HepG2 (cell line): ENCODE measurements at regions not wholly inside any gene's neighbourhood (a gene's known extent, or its start where the extent isn't known, plus 50 kb on each side); places are given as distances from the start of the nearest gene placed in this dataset.

Source experiments
- ATAC-seq: fragments of 200-7000 bp; cut with Tn5 transposase; 3 replicates; pipeline ENCODE4 v1.9.1; 2020; ENCODE audit warnings: mild to moderate bottlenecking, moderate library complexity
- BruUV-seq: library from RNA; stranded (reverse); fragments of 400-500 nt; replicated peaks from 2 replicates; lab custom pipeline; 2021; lab: Mats Ljungman, UMichigan
- CTCF ChIA-PET: fragments of 300-600 bp; formaldehyde crosslinking; extraction: SDS; loops from one replicate; lab custom pipeline; 2021; ENCODE audit warnings: low total read pairs, inconsistent platforms, low intra/inter-chr PET ratio; lab: Yijun Ruan, JAX
- POLR2A ChIA-PET: fragments of 350-600 bp; sonication (Branson Sonifier 250); formaldehyde crosslinking; loops from one replicate; lab custom pipeline; 2020; ENCODE audit warnings: antibody characterized with exemption, inconsistent platforms; lab: Yijun Ruan, JAX
- DNase-seq: peaks from one replicate; pipeline ENCODE4 v3.0.0-alpha.2; 2015; ENCODE audit warnings: low spot score
- FAIRE-seq: peaks from 3 replicates; lab custom pipeline; 2011; peaks lifted over from hg19 to GRCh38; lab: Jason Lieb, UNC
- H2AFZ ChIP-seq: one replicate; pipeline ENCODE4 v1.6.1; 2011; ENCODE audit warnings: low read length, inconsistent platforms
- H3K27ac ChIP-seq: fragments of 300-600 bp; 3 replicates; pipeline ENCODE4 v1.8.0; 2011; ENCODE audit warnings: mixed run types, mild to moderate bottlenecking, mixed read lengths, low read length, inconsistent platforms; ENCODE audit not compliant: insufficient read depth; ENCODE audit errors: extremely low read length
- H3K27me3 ChIP-seq, 2 experiments: fragments of 200-600 bp in 1 of 2; 2 replicates in 1 of 2; 3 replicates in 1 of 2; pipeline versions ENCODE4 v1.6.0 to v1.8.0; 2011; ENCODE audit warnings: low read length in 2 of 2, mild to moderate bottlenecking in 2 of 2, moderate library complexity in 2 of 2, inconsistent platforms in 1 of 2; ENCODE audit not compliant: insufficient read depth in 2 of 2, control insufficient read depth in 1 of 2
- H3K36me3 ChIP-seq, 2 experiments: fragments of 200-600 bp in 1 of 2; replicated peaks in 1 of 2; 2 replicates in 1 of 2; 3 replicates in 1 of 2; pipeline versions ENCODE4 v1.5.1 to v1.8.0; 2011; ENCODE audit warnings: low read length in 2 of 2, inconsistent platforms in 1 of 2; ENCODE audit not compliant: insufficient read depth in 2 of 2, control insufficient read depth in 1 of 2
- H3K4me1 ChIP-seq: 2 replicates; pipeline ENCODE4 v1.5.1; 2012; ENCODE audit warnings: low read length, inconsistent platforms; ENCODE audit not compliant: insufficient read depth
- H3K4me2 ChIP-seq: 2 replicates; pipeline ENCODE4 v1.6.0; 2011; ENCODE audit warnings: low read depth, low read length, inconsistent platforms
- H3K4me3 ChIP-seq, 3 experiments: fragments of 200-600 bp in 1 of 3; sonication (generic), shearing (Covaris generic) in 1 of 3; replicated peaks in 1 of 3; 2 replicates each; pipeline ENCODE4 v1.5.1; 2011 to 2016; ENCODE audit warnings: low read length in 3 of 3, inconsistent platforms in 2 of 3, low read depth in 2 of 3, mild to moderate bottlenecking in 2 of 3, control low read depth in 1 of 3, mixed read lengths in 1 of 3; ENCODE audit not compliant: insufficient read depth in 1 of 3
- H3K79me2 ChIP-seq: one replicate; pipeline ENCODE4 v1.6.1; 2011; ENCODE audit warnings: low read length, inconsistent platforms; ENCODE audit not compliant: insufficient read depth
- H3K9ac ChIP-seq: 2 replicates; pipeline ENCODE4 v1.6.0; 2011; ENCODE audit warnings: mild to moderate bottlenecking, low read depth, low read length, inconsistent platforms; ENCODE audit not compliant: insufficient read depth
- H3K9me3 ChIP-seq: 2 replicates; pipeline ENCODE4 v1.5.1; 2012; ENCODE audit warnings: mild to moderate bottlenecking, low read length
- H4K20me1 ChIP-seq: 2 replicates; pipeline ENCODE4 v1.6.0; 2011; ENCODE audit warnings: inconsistent platforms, mild to moderate bottlenecking, low read length, moderate library complexity; ENCODE audit not compliant: insufficient read depth
- CREBL2 ChIP-seq: sonication (generic); formaldehyde crosslinking; IDR thresholded peaks from 2 replicates; pipeline ENCODE4 v1.8.1; 2023; ENCODE audit warnings: missing genetic modification reagents, mild to moderate bottlenecking, borderline replicate concordance
- HOMEZ ChIP-seq: IDR thresholded peaks from 2 replicates; pipeline ENCODE4 v1.6.1; 2016; ENCODE audit warnings: low read depth
- KLF15 ChIP-seq: sonication (generic); formaldehyde crosslinking; IDR thresholded peaks from 2 replicates; pipeline ENCODE4 v1.8.1; 2023; ENCODE audit warnings: borderline replicate concordance, mild to moderate bottlenecking, inconsistent platforms, missing genetic modification reagents, mixed read lengths
- MAFG ChIP-seq: sonication (generic); formaldehyde crosslinking; IDR thresholded peaks from 2 replicates; pipeline ENCODE4 v1.5.1; 2020; ENCODE audit warnings: mild to moderate bottlenecking, missing genetic modification reagents
- NR1H2 ChIP-seq: sonication (generic); formaldehyde crosslinking; IDR thresholded peaks from 2 replicates; pipeline ENCODE4 v1.8.1; 2022; ENCODE audit warnings: low read depth, missing genetic modification reagents, borderline replicate concordance
- PHB2 ChIP-seq: fragments of 450-650 bp; IDR thresholded peaks from 2 replicates; pipeline ENCODE4 v1.6.1; 2018; ENCODE audit not compliant: partially characterized antibody
- SAFB2 ChIP-seq: sonication (generic); formaldehyde crosslinking; IDR thresholded peaks from 2 replicates; pipeline ENCODE4 v1.5.1; 2020; ENCODE audit warnings: missing genetic modification reagents, low read depth, mild to moderate bottlenecking, borderline replicate concordance
- ZBTB14 ChIP-seq: sonication (generic); formaldehyde crosslinking; IDR thresholded peaks from 2 replicates; pipeline ENCODE4 v1.4.0; 2020; ENCODE audit warnings: missing genetic modification reagents
- ZNF510 ChIP-seq: sonication (generic); formaldehyde crosslinking; IDR thresholded peaks from 2 replicates; pipeline ENCODE4 v1.4.0; 2020; ENCODE audit warnings: low read depth, mild to moderate bottlenecking, missing genetic modification reagents
- ZNF513 ChIP-seq: sonication (generic); formaldehyde crosslinking; conservative IDR thresholded peaks from 2 replicates; pipeline ENCODE4 v1.5.0; 2020; ENCODE audit warnings: missing genetic modification reagents
- ZNF543 ChIP-seq: sonication (generic); formaldehyde crosslinking; IDR thresholded peaks from 2 replicates; pipeline ENCODE4 v1.4.0; 2020; ENCODE audit warnings: mild to moderate bottlenecking, missing genetic modification reagents
- ZNF577 ChIP-seq: sonication (generic); formaldehyde crosslinking; IDR thresholded peaks from 2 replicates; pipeline ENCODE4 v1.4.0; 2020; ENCODE audit warnings: mild to moderate bottlenecking, low read depth, missing genetic modification reagents, borderline replicate concordance
- ZNF720 ChIP-seq: sonication (generic); formaldehyde crosslinking; IDR thresholded peaks from 2 replicates; pipeline ENCODE4 v1.4.0; 2020; ENCODE audit warnings: missing genetic modification reagents
- ZNF75D ChIP-seq: sonication (generic); formaldehyde crosslinking; IDR thresholded peaks from 2 replicates; pipeline ENCODE4 v1.8.1; 2023; ENCODE audit warnings: missing genetic modification reagents, mild to moderate bottlenecking, borderline replicate concordance
- ZNF772 ChIP-seq: sonication (generic); formaldehyde crosslinking; IDR thresholded peaks from 2 replicates; pipeline ENCODE4 v1.5.0; 2020; ENCODE audit warnings: mild to moderate bottlenecking, missing genetic modification reagents
- ZSCAN9 ChIP-seq: IDR thresholded peaks from 2 replicates; pipeline ENCODE4 v1.6.1; 2016; ENCODE audit warnings: borderline replicate concordance
- WGBS: methylation state at CpG from one replicate; pipeline ENCODE4 v1.1.6; 2017; ENCODE audit warnings: low lambda C conversion rate; 5-methylcytosine and 5-hydroxymethylcytosine counted together
- in situ Hi-C: cut with HindIII; loops from 2 replicates; pipeline ENCODE4 v1.10.0; 2017; ENCODE audit warnings: low pct_unique_long_range_greater_than_20kb; ENCODE audit not compliant: extremely low pct_ligation_motif_present
- intact Hi-C: fragments of 100-400 bp; cut with micrococcal nuclease; formaldehyde crosslinking; loops from one replicate; pipeline ENCODE4 v1.10.0; 2022; ENCODE audit not compliant: unreplicated experiment

GRCh38 chrX:34270434-34270833 is 138.3 kb upstream of the FAM47A start:
- ChIA-PET CTCF (no interaction called here), POLR2A (no interaction called here)
- Histone ChIP-seq H3K27me3 (no peaks in the 10 kb centered on the region), H2AFZ (no peak overlapping the region), H3K4me1 (no peaks in the 10 kb centered on the region), H3K36me3 (no peaks in the 10 kb centered on the region), H3K4me3 (no peak overlapping the region), H3K9ac (no peak overlapping the region), H3K9me3 (no peaks in the 10 kb centered on the region), H3K4me2 (no peak overlapping the region), H4K20me1 (no peaks in the 10 kb centered on the region), H3K79me2 (no peaks in the 10 kb centered on the region), H3K27ac (no peak overlapping the region)
- in situ Hi-C loops = no loop called here
- intact Hi-C loops = no loop called here
- TF ChIP-seq ZNF772 (CRISPR knock-in tag) (no peak), ZNF510 (CRISPR knock-in tag) (no peak), ZNF513 (CRISPR knock-in tag) (no peak), ZNF543 (no peak), ZBTB14 (no peak), KLF15 (CRISPR knock-in tag) (no peak)
- no peak for FAIRE-seq
- no peak for DNase-seq
- BruUV-seq = no TSS peak
- no peak for ATAC-seq
- WGBS = 0% methylated on average over 2 of the region's 2 CpGs

- WGBS = 18% methylated on average over 3 of the region's 4 CpGs
- H3K27ac ChIP-seq = no peak overlapping the region
- no peak overlapping the region for H3K4me2 ChIP-seq
- no peak overlapping the region for H3K4me3 ChIP-seq
- in situ Hi-C loops (no loop called here), intact Hi-C loops (no loop called here)
- BruUV-seq = no TSS peak
- no peaks in the 10 kb centered on the region for H3K36me3 ChIP-seq
- FAIRE-seq (no peak), DNase-seq (no peak), ATAC-seq (no peak)
- H3K4me1 ChIP-seq = no peaks in the 10 kb centered on the region
- POLR2A ChIA-PET = no interaction called here
- H3K27me3 ChIP-seq = no peaks in the 10 kb centered on the region
- no peaks in the 10 kb centered on the region for H4K20me1 ChIP-seq
- CTCF ChIA-PET = no interaction called here
- H3K79me2 ChIP-seq = no peaks in the 10 kb centered on the region
- H2AFZ ChIP-seq = no peak overlapping the region
- H3K9ac ChIP-seq = no peak overlapping the region
- H3K9me3 ChIP-seq = peaks cover 5% of the 10 kb centered on the region; the same call in 1 of the 2 replicates
- TF ChIP-seq SAFB2 (CRISPR knock-in tag) (no peak), ZNF720 (CRISPR knock-in tag) (no peak), PHB2 (no peak), ZNF75D (CRISPR knock-in tag) (no peak), ZNF577 (CRISPR knock-in tag) (no peak), NR1H2 (CRISPR knock-in tag) (no peak), HOMEZ (no peak), MAFG (CRISPR knock-in tag) (no peak), CREBL2 (no peak), ZSCAN9 (CRISPR knock-in tag) (no peak)
Observed at GRCh38 chrX:34238896-34239295, 106.8 kb upstream of the FAM47A start.
